ENCODE measurements at regions not wholly inside any gene's neighbourhood (a gene's known extent, or its start where the extent isn't known, plus 50 kb on each side); places are given as distances from the start of the nearest gene placed in this dataset.

DNA sequence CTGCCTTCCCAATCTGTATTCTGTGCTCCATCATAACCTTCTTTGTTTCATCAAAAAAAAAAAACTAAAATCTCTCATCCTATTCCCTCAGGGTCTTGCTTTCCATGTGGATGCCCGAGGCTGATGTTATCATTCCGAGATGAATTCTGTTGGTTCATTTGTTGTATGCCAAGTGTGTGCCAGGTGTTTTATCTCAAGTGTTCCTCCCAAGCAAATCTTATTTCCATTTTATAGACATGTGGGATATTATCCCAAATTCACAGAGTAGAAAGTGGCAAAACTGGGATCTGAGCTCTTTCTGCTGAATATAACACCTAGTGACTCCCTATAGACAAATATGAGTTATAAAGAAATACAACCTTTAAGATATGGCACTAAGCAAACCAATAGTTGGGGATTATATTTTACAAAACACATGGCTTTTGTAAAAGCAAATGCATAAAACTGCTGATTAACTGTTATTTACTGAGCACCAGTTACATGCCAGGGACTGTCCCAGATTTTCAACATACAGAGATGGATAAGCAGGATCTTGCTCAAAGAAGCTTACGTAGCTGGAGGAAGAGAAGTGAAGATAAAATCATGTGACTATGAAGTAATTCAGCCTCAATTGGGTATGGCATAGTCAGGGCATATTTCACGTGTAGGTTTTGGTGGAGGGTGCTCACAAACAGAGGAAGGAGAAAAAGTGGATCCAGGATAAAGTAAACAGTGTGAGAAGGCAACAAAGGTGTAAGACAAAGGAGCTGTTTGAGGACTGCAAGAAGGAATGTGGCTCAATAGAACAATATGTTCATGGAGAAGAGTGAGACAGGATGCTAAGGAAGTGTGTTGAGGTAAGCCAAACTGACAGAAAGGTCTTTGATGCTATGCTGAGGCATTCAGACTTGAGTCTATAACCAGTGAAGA lies 143.3 kb upstream of the ADAMTSL1 start:
- Histone ChIP-seq H2BK15ac (ENCODE audit: low read depth, low read length) (no peak overlapping the region), H3K27ac (ENCODE audit: insufficient read length, low read depth, low read length) (no peak overlapping the region), H3K9ac (ENCODE audit: extremely low read depth, insufficient read length, low read length) (no peak overlapping the region), H4K91ac (ENCODE audit: insufficient read length, low read depth, low read length) (no peak overlapping the region), H3K9me3 (ENCODE audit: control insufficient read depth, low read depth, low read length) (no peaks in the 10 kb centered on the region), H2BK12ac (ENCODE audit: insufficient read length, low read depth, low read length) (no peak overlapping the region), H3T11ph (ENCODE audit: low read length) (no peak overlapping the region), H2BK5ac (ENCODE audit: insufficient read length, low read length) (no peak overlapping the region), H4K8ac (replicated peaks; ENCODE audit: insufficient read length, low read depth, low read length) (no peak overlapping the region), H2AFZ (ENCODE audit: low read length) (no peak overlapping the region), H4K5ac (ENCODE audit: insufficient read length, low read depth, low read length) (no peak overlapping the region), H3K23me2 (ENCODE audit: insufficient read length, low read depth, low read length, poor library complexity, severe bottlenecking) (no peaks in the 10 kb centered on the region), H2AK5ac (ENCODE audit: insufficient read length, low read length) (no peak overlapping the region), H3K23ac (ENCODE audit: insufficient read length, low read depth, low read length) (no peak overlapping the region), H3K56ac (ENCODE audit: insufficient read length, low read depth, low read length) (no peak overlapping the region), H3K4me1 (ENCODE audit: insufficient read depth, low read length) (no peaks in the 10 kb centered on the region; the same call in 1 of the 2 replicates), H3K4ac (ENCODE audit: low read depth, low read length) (no peak overlapping the region), H4K20me1 (ENCODE audit: control insufficient read depth, insufficient read depth, insufficient read length) (no peaks in the 10 kb centered on the region), H3K79me2 (ENCODE audit: insufficient read depth, low read length) (no peaks in the 10 kb centered on the region), H3K18ac (ENCODE audit: insufficient read length, low read depth, low read length) (no peak overlapping the region), H3K4me2 (ENCODE audit: insufficient read depth, insufficient read length, low read length) (no peak overlapping the region), H3K27me3 (ENCODE audit: insufficient read depth, low read length) (no peaks in the 10 kb centered on the region), H3K79me1 (ENCODE audit: insufficient read depth, low read depth, low read length, poor library complexity, severe bottlenecking) (no peaks in the 10 kb centered on the region), H2BK20ac (ENCODE audit: low read depth, low read length, poor library complexity, severe bottlenecking) (peak overlapping the region; percentile 26), H3K14ac (ENCODE audit: insufficient read depth, low read length) (no peak overlapping the region), H2BK120ac (ENCODE audit: low read depth, low read length, poor library complexity, severe bottlenecking) (no peak overlapping the region)
- Mint-ChIP-seq H3K9me3 (no peaks in the 10 kb centered on the region), H3K36me3 (ENCODE audit: insufficient read depth in 1 of 3, low read depth in 3 of 3) (no peaks in the 10 kb centered on the region), H3K27me3 (ENCODE audit: low read depth) (no peaks in the 10 kb centered on the region), H3K4me3 (no peak overlapping the region), H3K27ac (peak overlapping the region in 1 of 3 experiments; percentile 40; a peak in 1 of 7 replicates), H3K4me1 (peaks cover 14 to 24% of the 10 kb centered on the region in 2 experiments)
- DNase-seq, result no peak
- TF ChIP-seq, protein P1, sequence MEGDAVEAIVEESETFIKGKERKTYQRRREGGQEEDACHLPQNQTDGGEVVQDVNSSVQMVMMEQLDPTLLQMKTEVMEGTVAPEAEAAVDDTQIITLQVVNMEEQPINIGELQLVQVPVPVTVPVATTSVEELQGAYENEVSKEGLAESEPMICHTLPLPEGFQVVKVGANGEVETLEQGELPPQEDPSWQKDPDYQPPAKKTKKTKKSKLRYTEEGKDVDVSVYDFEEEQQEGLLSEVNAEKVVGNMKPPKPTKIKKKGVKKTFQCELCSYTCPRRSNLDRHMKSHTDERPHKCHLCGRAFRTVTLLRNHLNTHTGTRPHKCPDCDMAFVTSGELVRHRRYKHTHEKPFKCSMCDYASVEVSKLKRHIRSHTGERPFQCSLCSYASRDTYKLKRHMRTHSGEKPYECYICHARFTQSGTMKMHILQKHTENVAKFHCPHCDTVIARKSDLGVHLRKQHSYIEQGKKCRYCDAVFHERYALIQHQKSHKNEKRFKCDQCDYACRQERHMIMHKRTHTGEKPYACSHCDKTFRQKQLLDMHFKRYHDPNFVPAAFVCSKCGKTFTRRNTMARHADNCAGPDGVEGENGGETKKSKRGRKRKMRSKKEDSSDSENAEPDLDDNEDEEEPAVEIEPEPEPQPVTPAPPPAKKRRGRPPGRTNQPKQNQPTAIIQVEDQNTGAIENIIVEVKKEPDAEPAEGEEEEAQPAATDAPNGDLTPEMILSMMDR (conservative IDR thresholded peaks at IDR 0.05), result no peak
- WGBS (ENCODE audit: extremely low coverage, insufficient read length, low lambda C conversion rate), result no CpG with 5 or more reads among the region's 4 CpGs
